ENCODE measurements at regions not wholly inside any gene's neighbourhood (a gene's known extent, or its start where the extent isn't known, plus 50 kb on each side); places are given as distances from the start of the nearest gene placed in this dataset.

DNA sequence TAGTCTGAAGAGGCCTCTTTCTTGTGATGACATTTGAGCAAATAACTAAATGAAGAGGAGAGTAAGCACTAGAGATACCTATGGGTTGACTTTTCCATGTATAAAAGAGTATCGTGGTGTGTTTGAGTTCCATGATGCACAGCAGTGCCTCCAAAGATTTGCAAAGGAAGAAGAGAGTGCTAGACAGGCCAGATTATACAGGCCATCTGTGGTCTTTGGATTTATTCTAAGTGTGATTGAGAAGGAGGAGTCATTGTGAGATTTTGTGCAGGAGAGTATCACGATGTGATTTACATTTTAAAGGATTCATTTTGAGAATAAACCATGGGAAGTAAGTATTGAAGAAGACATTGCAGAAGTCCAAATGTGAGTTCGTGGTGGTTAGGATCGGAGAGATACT, 695.9 kb upstream of the FAM98A start:
- TF ChIP-seq MYC (IDR thresholded peaks at IDR 0.05; ENCODE audit: low read depth, low read length), result no peak
- TF ChIP-seq, protein P1, sequence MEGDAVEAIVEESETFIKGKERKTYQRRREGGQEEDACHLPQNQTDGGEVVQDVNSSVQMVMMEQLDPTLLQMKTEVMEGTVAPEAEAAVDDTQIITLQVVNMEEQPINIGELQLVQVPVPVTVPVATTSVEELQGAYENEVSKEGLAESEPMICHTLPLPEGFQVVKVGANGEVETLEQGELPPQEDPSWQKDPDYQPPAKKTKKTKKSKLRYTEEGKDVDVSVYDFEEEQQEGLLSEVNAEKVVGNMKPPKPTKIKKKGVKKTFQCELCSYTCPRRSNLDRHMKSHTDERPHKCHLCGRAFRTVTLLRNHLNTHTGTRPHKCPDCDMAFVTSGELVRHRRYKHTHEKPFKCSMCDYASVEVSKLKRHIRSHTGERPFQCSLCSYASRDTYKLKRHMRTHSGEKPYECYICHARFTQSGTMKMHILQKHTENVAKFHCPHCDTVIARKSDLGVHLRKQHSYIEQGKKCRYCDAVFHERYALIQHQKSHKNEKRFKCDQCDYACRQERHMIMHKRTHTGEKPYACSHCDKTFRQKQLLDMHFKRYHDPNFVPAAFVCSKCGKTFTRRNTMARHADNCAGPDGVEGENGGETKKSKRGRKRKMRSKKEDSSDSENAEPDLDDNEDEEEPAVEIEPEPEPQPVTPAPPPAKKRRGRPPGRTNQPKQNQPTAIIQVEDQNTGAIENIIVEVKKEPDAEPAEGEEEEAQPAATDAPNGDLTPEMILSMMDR (IDR thresholded peaks at IDR 0.05; ENCODE audit: low read depth, low read length), result no peak
